ENCODE measurements at regions not wholly inside any gene's neighbourhood (a gene's known extent, or its start where the extent isn't known, plus 50 kb on each side); places are given as distances from the start of the nearest gene placed in this dataset.

GRCh38 chr10:27618036-27618615 lies 114.0 kb downstream of the RAB18 start:
- intact Hi-C loops (cut with micrococcal nuclease): no loop called here
- Mint-ChIP-seq H3K27me3 (ENCODE audit: low read depth in 2 of 2) (peaks cover 7 to 26% of the 10 kb centered on the region in 2 donors), H3K36me3 (no peaks in the 10 kb centered on the region), H3K4me1 (peaks cover 10 to 11% of the 10 kb centered on the region in 2 donors), H3K27ac (no peak overlapping the region), H3K9me3 (no peaks in the 10 kb centered on the region), H3K4me3 (no peak overlapping the region)
- H3K4me1 ChIP-seq (ENCODE audit: control insufficient read depth, insufficient read depth, low read length): no peaks in the 10 kb centered on the region
- ATAC-seq (no peak), DNase-seq (no peak)
- no peak overlapping the region for H3K27ac ChIP-seq (ENCODE audit: low read length)
- no peak for TF ChIP-seq CTCF (IDR thresholded peaks at IDR 0.05)
- no peaks in the 10 kb centered on the region for H3K27me3 ChIP-seq (ENCODE audit: control insufficient read depth, insufficient read depth, low read length)
- H3K4me3 ChIP-seq (ENCODE audit: low read length): no peak overlapping the region
- no peaks in the 10 kb centered on the region for H3K9me3 ChIP-seq (ENCODE audit: control insufficient read depth, insufficient read depth, low read length)
- WGBS (ENCODE audit: insufficient coverage): 83% methylated on average over 6 of the region's 6 CpGs
- no peaks in the 10 kb centered on the region for H3K36me3 ChIP-seq (ENCODE audit: control insufficient read depth, insufficient read depth, low read length)

- no peaks in the 10 kb centered on the region for H3K27me3 ChIP-seq (ENCODE audit: control insufficient read depth, insufficient read depth, low read length)
- ATAC-seq: no peak
- Mint-ChIP-seq H3K9me3 (no peaks in the 10 kb centered on the region), H3K4me3 (no peak overlapping the region), H3K27ac (no peak overlapping the region), H3K27me3 (ENCODE audit: low read depth in 2 of 2) (peaks cover 12 to 33% of the 10 kb centered on the region in 2 donors), H3K36me3 (no peaks in the 10 kb centered on the region), H3K4me1 (peaks cover 10 to 11% of the 10 kb centered on the region in 2 donors)
- 93% methylated on average over 10 of the region's 10 CpGs for WGBS (ENCODE audit: insufficient coverage)
- no peak for DNase-seq
- no peaks in the 10 kb centered on the region for H3K36me3 ChIP-seq (ENCODE audit: control insufficient read depth, insufficient read depth, low read length)
- intact Hi-C loops (cut with micrococcal nuclease): no loop called here
- no peaks in the 10 kb centered on the region for H3K4me1 ChIP-seq (ENCODE audit: control insufficient read depth, insufficient read depth, low read length)
- no peak overlapping the region for H3K4me3 ChIP-seq (ENCODE audit: low read length)
- no peaks in the 10 kb centered on the region for H3K9me3 ChIP-seq (ENCODE audit: control insufficient read depth, insufficient read depth, low read length)
- no peak for TF ChIP-seq CTCF (IDR thresholded peaks at IDR 0.05)
- no peak overlapping the region for H3K27ac ChIP-seq (ENCODE audit: low read length)
These were observed 114.8 kb downstream of the RAB18 start for GRCh38 chr10:27618906-27619305.

- DNase-seq (no peak), ATAC-seq (no peak)
- H3K27me3 Mint-ChIP-seq (ENCODE audit: low read depth in 2 of 2): peaks cover 15 to 34% of the 10 kb centered on the region in 2 donors
- peaks cover 10 to 11% of the 10 kb centered on the region in 2 donors for H3K4me1 Mint-ChIP-seq
- Histone ChIP-seq H3K27ac (ENCODE audit: low read length) (no peak overlapping the region), H3K4me3 (ENCODE audit: low read length) (no peak overlapping the region), H3K36me3 (ENCODE audit: control insufficient read depth, insufficient read depth, low read length) (no peaks in the 10 kb centered on the region), H3K27me3 (ENCODE audit: control insufficient read depth, insufficient read depth, low read length) (no peaks in the 10 kb centered on the region), H3K4me1 (ENCODE audit: control insufficient read depth, insufficient read depth, low read length) (no peaks in the 10 kb centered on the region), H3K9me3 (ENCODE audit: control insufficient read depth, insufficient read depth, low read length) (no peaks in the 10 kb centered on the region)
- intact Hi-C loops (cut with micrococcal nuclease): no loop called here
- WGBS (ENCODE audit: insufficient coverage): 96% methylated on average over 4 of the region's 4 CpGs
- H3K9me3 Mint-ChIP-seq: no peaks in the 10 kb centered on the region
- TF ChIP-seq CTCF (IDR thresholded peaks at IDR 0.05): no peak
- no peaks in the 10 kb centered on the region for H3K36me3 Mint-ChIP-seq
- no peak overlapping the region for H3K4me3 Mint-ChIP-seq
- H3K27ac Mint-ChIP-seq: no peak overlapping the region
These were observed 115.2 kb downstream of the RAB18 start for GRCh38 chr10:27619329-27619728.
